IPS DF 19.7 (cell line): ENCODE measurements at regions not wholly inside any gene's neighbourhood (a gene's known extent, or its start where the extent isn't known, plus 50 kb on each side); places are given as distances from the start of the nearest gene placed in this dataset.

Source experiments
- DNase-seq: peaks from one replicate; pipeline ENCODE4 v3.0.0-alpha.2; 2013; ENCODE audit warnings: low read depth, low spot score

- DNase-seq, result no peak
These were observed 144.0 kb upstream of the CIBAR2 start for GRCh38 chr16:85256190-85256739.

- DNase-seq, result no peak
These were observed 145.2 kb upstream of the CIBAR2 start for GRCh38 chr16:85257483-85257882.

- DNase-seq, result no peak
These were observed 145.9 kb upstream of the CIBAR2 start for GRCh38 chr16:85258166-85258565.

- DNase-seq, result no peak
These were observed 146.4 kb upstream of the CIBAR2 start for GRCh38 chr16:85258629-85259028.

GRCh38 chr16:85259115-85259831 lies 147.0 kb upstream of the CIBAR2 start:
- no peak for DNase-seq

- no peak for DNase-seq
These were observed 147.5 kb upstream of the CIBAR2 start for GRCh38 chr16:85259832-85260167.

GRCh38 chr16:85261204-85261603 lies 148.9 kb upstream of the CIBAR2 start:
- DNase-seq, result no peak

- no peak for DNase-seq
These were observed 149.6 kb upstream of the CIBAR2 start for GRCh38 chr16:85261657-85262557.

GRCh38 chr16:85262558-85263238 lies 150.4 kb upstream of the CIBAR2 start:
- DNase-seq, result no peak

GRCh38 chr16:85263239-85263585 lies 150.9 kb upstream of the CIBAR2 start:
- no peak for DNase-seq

- no peak for DNase-seq
These were observed 152.5 kb upstream of the CIBAR2 start for GRCh38 chr16:85264752-85265151.

GRCh38 chr16:85265161-85265784 lies 153.0 kb upstream of the CIBAR2 start:
- no peak for DNase-seq

GRCh38 chr16:85265810-85266209 lies 153.5 kb upstream of the CIBAR2 start:
- DNase-seq, result no peak

- no peak for DNase-seq
These were observed 154.6 kb upstream of the CIBAR2 start for GRCh38 chr16:85266857-85267256.

GRCh38 chr16:85267414-85267945 lies 155.2 kb upstream of the CIBAR2 start:
- no peak for DNase-seq

GRCh38 chr16:85269165-85269564 lies 156.9 kb upstream of the CIBAR2 start:
- no peak for DNase-seq

GRCh38 chr16:85270374-85270773 lies 158.1 kb upstream of the CIBAR2 start:
- no peak for DNase-seq

- no peak for DNase-seq
These were observed 158.9 kb upstream of the CIBAR2 start for GRCh38 chr16:85271198-85271597.

GRCh38 chr16:85273293-85273692 lies 161.0 kb upstream of the CIBAR2 start:
- no peak for DNase-seq

- no peak for DNase-seq
These were observed 162.2 kb upstream of the CIBAR2 start for GRCh38 chr16:85274501-85274900.

GRCh38 chr16:85274924-85275323 lies 162.7 kb upstream of the CIBAR2 start:
- DNase-seq, result no peak
